Gastroesophageal sphincter (tissue), 3 donors: ENCODE measurements at regions not wholly inside any gene's neighbourhood (a gene's known extent, or its start where the extent isn't known, plus 50 kb on each side); places are given as distances from the start of the nearest gene placed in this dataset.

ENCODE experiments used
- CTCF ChIP-seq, 4 experiments: fragments of 200-600 bp in 2 of 4; fragments of 450-650 bp in 2 of 4; sonication (generic) in 1 of 4; IDR thresholded peaks; one replicate each; pipeline ENCODE4 v1.5.1; 2017 to 2019; ENCODE audit warnings: antibody characterized with exemption in 4 of 4, mild to moderate bottlenecking in 2 of 4, moderate library complexity in 2 of 4
- EP300 ChIP-seq: sonication (generic); formaldehyde crosslinking; IDR thresholded peaks from one replicate; pipeline ENCODE4 v1.6.1; 2017; ENCODE audit warnings: antibody characterized with exemption, mild to moderate bottlenecking
- POLR2A ChIP-seq, 2 donors: fragments of 450-650 bp; IDR thresholded peaks; one replicate each; pipeline ENCODE4 v1.6.1; 2017; ENCODE audit warnings: antibody characterized with exemption in 2 of 2, mild to moderate bottlenecking in 2 of 2, moderate library complexity in 1 of 2
- POLR2AphosphoS5 ChIP-seq: sonication (generic); formaldehyde crosslinking; IDR thresholded peaks from one replicate; pipeline ENCODE4 v1.6.1; 2017; ENCODE audit warnings: antibody characterized with exemption

- TF ChIP-seq CTCF (IDR thresholded peaks at IDR 0.05) (no peak), POLR2A (IDR thresholded peaks at IDR 0.05) (no peak), POLR2AphosphoS5 (no peak), EP300 (no peak)
These were observed 224.3 kb downstream of the SOX9 start for GRCh38 chr17:72345088-72345487.
